H1 (cell line): ENCODE measurements at regions not wholly inside any gene's neighbourhood (a gene's known extent, or its start where the extent isn't known, plus 50 kb on each side); places are given as distances from the start of the nearest gene placed in this dataset.

ENCODE experiments used
- CTCF ChIA-PET: fragments of 300-600 bp; sonication (Branson Sonifier 250); formaldehyde crosslinking; loops from one replicate; lab custom pipeline; 2021; ENCODE audit not compliant: partially characterized antibody; lab: Charles Lee
- POLR2A ChIA-PET: fragments of 300-600 bp; sonication (Branson Sonifier 250); formaldehyde crosslinking; loops from one replicate; lab custom pipeline; 2021; ENCODE audit warnings: inconsistent platforms; ENCODE audit not compliant: partially characterized antibody; lab: Charles Lee
- DNase-seq, 2 experiments: peaks; one replicate each; pipeline versions ENCODE4 v3.0.0 to v3.0.0-alpha.2; 2010 to 2022; ENCODE audit warnings: low spot score in 2 of 2, low read depth in 1 of 2, mixed read lengths in 1 of 2
- FAIRE-seq: peaks from 2 replicates; lab custom pipeline; 2011; peaks lifted over from hg19 to GRCh38; lab: Jason Lieb, UNC
- H2AFZ ChIP-seq: 2 replicates; pipeline ENCODE4 v1.8.1; 2012; ENCODE audit warnings: low read length, inconsistent platforms
- H2AK5ac ChIP-seq: 2 replicates; pipeline ENCODE4 v1.6.1; 2013; ENCODE audit warnings: low read depth, low read length
- H2BK120ac ChIP-seq: replicated peaks from 2 replicates; pipeline ENCODE3; 2013; ENCODE audit warnings: low read depth, low read length, inconsistent platforms
- H2BK12ac ChIP-seq: 2 replicates; pipeline ENCODE4 v1.6.1; 2013; ENCODE audit warnings: low read depth, low read length
- H2BK15ac ChIP-seq: 2 replicates; pipeline ENCODE4 v1.6.1; 2013; ENCODE audit warnings: low read length
- H2BK20ac ChIP-seq: 2 replicates; pipeline ENCODE4 v1.6.1; 2013; ENCODE audit warnings: low read length
- H2BK5ac ChIP-seq: 2 replicates; pipeline ENCODE4 v1.6.1; 2013; ENCODE audit warnings: low read depth, low read length
- H3K14ac ChIP-seq: 2 replicates; pipeline ENCODE4 v1.6.1; 2013; ENCODE audit warnings: inconsistent platforms; ENCODE audit not compliant: insufficient read length
- H3K18ac ChIP-seq: 2 replicates; pipeline ENCODE4 v1.6.1; 2013; ENCODE audit warnings: low read length; ENCODE audit errors: extremely low read depth
- H3K23ac ChIP-seq: 2 replicates; pipeline ENCODE4 v1.6.1; 2013; ENCODE audit warnings: inconsistent platforms; ENCODE audit not compliant: insufficient read length
- H3K23me2 ChIP-seq: 2 replicates; pipeline ENCODE4 v1.6.1; 2013; ENCODE audit warnings: low read depth, low read length
- H3K27ac ChIP-seq: 2 replicates; pipeline ENCODE4 v1.6.1; 2011; ENCODE audit warnings: low read depth, low read length, inconsistent platforms
- H3K27me3 ChIP-seq, 4 experiments: replicated peaks in 1 of 4; 1 replicate in 1 of 4; 2 replicates in 3 of 4; pipeline versions ENCODE4 v1.6.1 to v1.8.1; 2011 to 2013; ENCODE audit warnings: low read length in 3 of 4, mild to moderate bottlenecking in 3 of 4, inconsistent platforms in 2 of 4, mixed read lengths in 2 of 4, moderate library complexity in 1 of 4; ENCODE audit not compliant: control insufficient read depth in 3 of 4, insufficient read depth in 3 of 4; ENCODE audit errors: extremely low read depth in 1 of 4
- H3K36me3 ChIP-seq, 4 experiments: 2 replicates each; pipeline versions ENCODE4 v1.6.1 to v1.8.1; 2011 to 2013; ENCODE audit warnings: mild to moderate bottlenecking in 4 of 4, low read length in 3 of 4, moderate library complexity in 2 of 4, control low read depth in 1 of 4, inconsistent platforms in 1 of 4; ENCODE audit not compliant: insufficient read depth in 4 of 4, control insufficient read depth in 2 of 4
- H3K4ac ChIP-seq: replicated peaks from 2 replicates; pipeline ENCODE3; 2013; ENCODE audit warnings: low read length, low read depth, mixed read lengths, inconsistent platforms; ENCODE audit not compliant: insufficient read length
- H3K4me1 ChIP-seq, 4 experiments: replicated peaks in 1 of 4; 1 replicate in 1 of 4; 2 replicates in 3 of 4; pipeline versions ENCODE4 v1.6.1 to v1.8.1; 2011 to 2013; ENCODE audit warnings: low read length in 3 of 4, inconsistent platforms in 2 of 4, mixed read lengths in 1 of 4; ENCODE audit not compliant: insufficient read depth in 4 of 4, control insufficient read depth in 3 of 4
- H3K4me2 ChIP-seq, 2 experiments: 2 replicates each; pipeline versions ENCODE4 v1.6.1 to v1.8.1; 2011 to 2013; ENCODE audit warnings: low read depth in 2 of 2, low read length in 2 of 2, control low read depth in 1 of 2, inconsistent platforms in 1 of 2, mild to moderate bottlenecking in 1 of 2; ENCODE audit not compliant: insufficient read depth in 1 of 2
- H3K4me3 ChIP-seq, 4 experiments: fragments of 200-600, 300-600 bp in 1 of 4; sonication (generic), shearing (Covaris generic), sonication (Bioruptor Twin) in 1 of 4; 2 replicates each; pipeline versions ENCODE4 v1.5.1 to v1.8.1; 2011 to 2016; ENCODE audit warnings: low read length in 4 of 4, low read depth in 3 of 4, control low read depth in 2 of 4, inconsistent platforms in 2 of 4, mild to moderate bottlenecking in 2 of 4, mixed read lengths in 1 of 4, moderate library complexity in 1 of 4; ENCODE audit not compliant: insufficient read depth in 2 of 4; ENCODE audit errors: extremely low read depth in 1 of 4
- H3K56ac ChIP-seq: replicated peaks from 2 replicates; pipeline ENCODE3; 2013; ENCODE audit warnings: low read depth, mild to moderate bottlenecking, mixed read lengths, low read length, inconsistent platforms; ENCODE audit not compliant: insufficient read length
- H3K79me1 ChIP-seq: 2 replicates; pipeline ENCODE4 v1.6.1; 2013; ENCODE audit warnings: low read depth, low read length, control low read depth
- H3K79me2 ChIP-seq, 2 experiments: 2 replicates each; pipeline versions ENCODE4 v1.6.1 to v1.8.1; 2012 to 2013; ENCODE audit warnings: low read length in 2 of 2, mild to moderate bottlenecking in 2 of 2, inconsistent platforms in 1 of 2; ENCODE audit not compliant: insufficient read depth in 2 of 2, control insufficient read depth in 1 of 2
- H3K9ac ChIP-seq, 4 experiments: replicated peaks in 1 of 4; 1 replicate in 1 of 4; 2 replicates in 3 of 4; pipeline versions ENCODE4 v1.6.1 to v1.8.1; 2011 to 2013; ENCODE audit warnings: low read depth in 3 of 4, low read length in 3 of 4, control low read depth in 2 of 4, mild to moderate bottlenecking in 2 of 4, moderate library complexity in 2 of 4, inconsistent platforms in 1 of 4; ENCODE audit errors: extremely low read depth in 1 of 4
- H3K9me3 ChIP-seq, 2 experiments: 2 replicates each; pipeline versions ENCODE4 v1.6.1 to v1.8.1; 2012 to 2013; ENCODE audit warnings: mild to moderate bottlenecking in 2 of 2, moderate library complexity in 2 of 2, control low read depth in 1 of 2, inconsistent platforms in 1 of 2, low read depth in 1 of 2, low read length in 1 of 2, mixed read lengths in 1 of 2; ENCODE audit not compliant: insufficient read depth in 2 of 2
- H4K20me1 ChIP-seq, 2 experiments: replicated peaks in 1 of 2; 2 replicates each; pipeline versions ENCODE3 to v1.8.1; 2011 to 2013; ENCODE audit warnings: inconsistent platforms in 2 of 2, low read length in 2 of 2, mild to moderate bottlenecking in 1 of 2; ENCODE audit not compliant: insufficient read depth in 2 of 2, control insufficient read depth in 1 of 2
- H4K5ac ChIP-seq: 2 replicates; pipeline ENCODE4 v1.6.1; 2013; ENCODE audit warnings: low read length, low read depth, mixed read lengths, inconsistent platforms; ENCODE audit not compliant: insufficient read length
- H4K8ac ChIP-seq: 2 replicates; pipeline ENCODE4 v1.8.0; 2013; ENCODE audit warnings: mild to moderate bottlenecking, moderate library complexity, low read length, inconsistent platforms; ENCODE audit not compliant: insufficient read depth; ENCODE audit errors: extremely low read depth
- H4K91ac ChIP-seq: replicated peaks from 2 replicates; pipeline ENCODE3; 2013; ENCODE audit warnings: low read length, mixed read lengths, inconsistent platforms; ENCODE audit not compliant: insufficient read length
- JUN ChIP-seq: IDR thresholded peaks from 2 replicates; pipeline ENCODE4 v1.6.1; 2011; ENCODE audit warnings: low read depth, mild to moderate bottlenecking, improper control_type of control experiment, low read length
- SP4 ChIP-seq: IDR thresholded peaks from 2 replicates; pipeline ENCODE4 v1.6.1; 2012; ENCODE audit warnings: low read length, inconsistent platforms
- WGBS, 2 experiments: shearing (Covaris generic) in 1 of 2; methylation state at CpG; one replicate each; pipeline versions ENCODE4 v1.1.6 to v1.1.7; 2013 to 2015; ENCODE audit warnings: low lambda C conversion rate in 2 of 2, mixed read lengths in 2 of 2, inconsistent platforms in 1 of 2, low coverage in 1 of 2, missing lambda C conversion rate in 1 of 2; ENCODE audit not compliant: insufficient replicate concordance in 2 of 2, insufficient coverage in 1 of 2, insufficient read length in 1 of 2; ENCODE audit errors: extremely low coverage in 1 of 2, missing lambda C conversion rate in 1 of 2; 5-methylcytosine and 5-hydroxymethylcytosine counted together

- H3K4ac ChIP-seq = no peak overlapping the region
- CTCF ChIA-PET = no interaction called here
- H4K5ac ChIP-seq = no peak overlapping the region
- WGBS, 2 experiments = 93% methylated on average over 2 of the region's 2 CpGs; no CpG with 5 or more reads in 1 of the 2 experiments
- DNase-seq (no peak), FAIRE-seq (no peak)
- H3K36me3 ChIP-seq = no peaks in the 10 kb centered on the region
- no peaks in the 10 kb centered on the region for H4K20me1 ChIP-seq
- no peak overlapping the region for H3K9ac ChIP-seq
- H3K56ac ChIP-seq = no peak overlapping the region
- no peak overlapping the region for H3K14ac ChIP-seq
- no peak overlapping the region for H2BK12ac ChIP-seq
- no peaks in the 10 kb centered on the region for H3K9me3 ChIP-seq
- H2BK5ac ChIP-seq = no peak overlapping the region
- H3K23ac ChIP-seq = no peak overlapping the region
- H3K23me2 ChIP-seq = no peaks in the 10 kb centered on the region
- H3K18ac ChIP-seq = no peak overlapping the region
- H3K4me1 ChIP-seq = no peaks in the 10 kb centered on the region
- no peak overlapping the region for H2BK20ac ChIP-seq
- H3K4me3 ChIP-seq = no peak overlapping the region
- no peak overlapping the region for H3K27ac ChIP-seq
- H3K4me2 ChIP-seq = no peak overlapping the region
- no peak overlapping the region for H2BK15ac ChIP-seq
- H2BK120ac ChIP-seq = no peak overlapping the region
- no peak overlapping the region for H4K91ac ChIP-seq
- H3K27me3 ChIP-seq = no peaks in the 10 kb centered on the region
- no peak overlapping the region for H4K8ac ChIP-seq
- POLR2A ChIA-PET = no interaction called here
- no peak overlapping the region for H2AK5ac ChIP-seq
- no peak overlapping the region for H2AFZ ChIP-seq
- no peaks in the 10 kb centered on the region for H3K79me2 ChIP-seq
- no peaks in the 10 kb centered on the region for H3K79me1 ChIP-seq
- TF ChIP-seq JUN (no peak), SP4 (no peak)
These were observed 55.5 kb upstream of the FLRT2 start for GRCh38 chr14:85474431-85474830.
